GM12878 (cell line): ENCODE measurements at regions not wholly inside any gene's neighbourhood (a gene's known extent, or its start where the extent isn't known, plus 50 kb on each side); places are given as distances from the start of the nearest gene placed in this dataset.

ENCODE experiments used
- ATAC-seq: fragments of 200-7000 bp; cut with Tn5 transposase; 3 replicates; pipeline ENCODE4 v1.9.1; 2020; ENCODE audit warnings: mild to moderate bottlenecking, moderate library complexity
- BruUV-seq: library from RNA; stranded (reverse); fragments of 400-500 nt; replicated peaks from 2 replicates; lab custom pipeline; 2021; lab: Mats Ljungman, UMichigan
- CTCF ChIA-PET: fragments of 300-600 bp; sonication (Branson Sonifier 250); formaldehyde crosslinking; extraction: SDS; loops from one replicate; lab custom pipeline; 2021; ENCODE audit warnings: inconsistent platforms; lab: Yijun Ruan, JAX
- POLR2A ChIA-PET: fragments of 350-600 bp; formaldehyde crosslinking; extraction: SDS; loops from one replicate; lab custom pipeline; 2021; ENCODE audit warnings: inconsistent platforms; lab: Charles Lee
- RAD21 ChIA-PET: fragments of 300-600 bp; sonication (Branson Sonifier 250); formaldehyde crosslinking; loops from one replicate; lab custom pipeline; 2023; ENCODE audit warnings: antibody characterized with exemption; ENCODE audit not compliant: unreplicated experiment; lab: Charles Lee
- SMC1A ChIA-PET: fragments of 300-600 bp; sonication (Branson Sonifier 250); formaldehyde crosslinking; loops from one replicate; lab custom pipeline; 2023; ENCODE audit not compliant: unreplicated experiment, uncharacterized antibody; lab: Charles Lee
- DNase-seq: peaks from one replicate; pipeline ENCODE4 v3.0.0-alpha.2; 2011; ENCODE audit warnings: low read depth, low spot score
- FAIRE-seq: peaks from 3 replicates; lab custom pipeline; 2011; peaks lifted over from hg19 to GRCh38; lab: Jason Lieb, UNC
- H2AFZ ChIP-seq: 2 replicates; pipeline ENCODE4 v1.6.0; 2011; ENCODE audit warnings: low read depth, low read length, control low read depth; ENCODE audit not compliant: control insufficient read depth
- H3K27ac ChIP-seq: 2 replicates; pipeline ENCODE4 v1.5.1; 2011; ENCODE audit warnings: control low read depth; ENCODE audit not compliant: control insufficient read depth, insufficient read depth
- H3K27me3 ChIP-seq, 2 experiments: replicated peaks in 1 of 2; 2 replicates each; pipeline versions ENCODE4 v1.6.0 to v1.6.1; 2011; ENCODE audit warnings: low read length in 1 of 2; ENCODE audit not compliant: control insufficient read depth in 2 of 2, insufficient read depth in 2 of 2
- H3K36me3 ChIP-seq, 2 experiments: 2 replicates each; pipeline ENCODE4 v1.5.1; 2011; ENCODE audit warnings: low read length in 1 of 2; ENCODE audit not compliant: control insufficient read depth in 2 of 2, insufficient read depth in 2 of 2
- H3K4me1 ChIP-seq: 2 replicates; pipeline ENCODE4 v1.6.1; 2011; ENCODE audit warnings: mild to moderate bottlenecking, low read length, moderate library complexity, mixed read lengths; ENCODE audit not compliant: control insufficient read depth, insufficient read depth
- H3K4me2 ChIP-seq: 2 replicates; pipeline ENCODE4 v1.6.0; 2011; ENCODE audit warnings: control low read depth; ENCODE audit not compliant: control insufficient read depth, insufficient read depth
- H3K4me3 ChIP-seq: fragments of 200-600 bp; sonication (generic); 2 replicates; pipeline ENCODE4 v1.5.1; 2016
- H3K79me2 ChIP-seq: 2 replicates; pipeline ENCODE4 v1.6.0; 2011; ENCODE audit warnings: low read length; ENCODE audit not compliant: control insufficient read depth, insufficient read depth
- H3K9ac ChIP-seq: 2 replicates; pipeline ENCODE4 v1.8.0; 2011; ENCODE audit warnings: low read length, control low read depth, mixed read lengths; ENCODE audit not compliant: control insufficient read depth, insufficient read depth
- H3K9me3 ChIP-seq: replicated peaks from 3 replicates; pipeline ENCODE4 v1.5.1; 2011; ENCODE audit warnings: mild to moderate bottlenecking, low read length; ENCODE audit not compliant: control insufficient read depth, insufficient read depth
- H4K20me1 ChIP-seq: 2 replicates; pipeline ENCODE4 v1.6.0; 2011; ENCODE audit not compliant: control insufficient read depth, insufficient read depth
- ASH2L ChIP-seq: fragments of 300-600, 200-600 bp; sonication (generic); IDR thresholded peaks from 2 replicates; pipeline ENCODE4 v1.6.1; 2017; ENCODE audit warnings: low read depth, mild to moderate bottlenecking, borderline replicate concordance
- CHD4 ChIP-seq: fragments of 200-600 bp; sonication (generic); IDR thresholded peaks from 2 replicates; pipeline ENCODE4 v1.6.1; 2016; ENCODE audit warnings: mild to moderate bottlenecking
- CREB1 ChIP-seq: IDR thresholded peaks from 2 replicates; pipeline ENCODE4 v1.6.1; 2012; ENCODE audit warnings: low read depth, mild to moderate bottlenecking, inconsistent platforms
- FOS ChIP-seq: IDR thresholded peaks from 3 replicates; pipeline ENCODE4 v1.6.1; 2011; ENCODE audit warnings: borderline replicate concordance; ENCODE audit not compliant: insufficient read length; ENCODE audit errors: extremely low read depth
- JUNB ChIP-seq: IDR thresholded peaks from 2 replicates; pipeline ENCODE4 v1.6.1; 2016; ENCODE audit warnings: antibody characterized with exemption, mild to moderate bottlenecking
- KDM1A ChIP-seq: fragments of 200-600 bp; sonication (generic); IDR thresholded peaks from 2 replicates; pipeline ENCODE4 v1.6.1; 2016; ENCODE audit warnings: borderline replicate concordance
- MYB ChIP-seq: fragments of 150-350 bp; IDR thresholded peaks from 2 replicates; pipeline ENCODE4 v1.6.1; 2014; ENCODE audit warnings: mild to moderate bottlenecking, low read depth, low read length, borderline replicate concordance
- SMARCA5 ChIP-seq: fragments of 450-650 bp; IDR thresholded peaks from 2 replicates; pipeline ENCODE4 v1.6.1; 2017; ENCODE audit warnings: mild to moderate bottlenecking
- SREBF2 ChIP-seq: IDR thresholded peaks from 2 replicates; pipeline ENCODE4 v1.6.1; 2012; ENCODE audit warnings: mild to moderate bottlenecking, low read length
- TCF3 ChIP-seq: IDR thresholded peaks from 2 replicates; pipeline ENCODE4 v1.6.1; 2012; ENCODE audit warnings: low read depth, mild to moderate bottlenecking, low read length, borderline replicate concordance; ENCODE audit not compliant: insufficient read depth
- ZNF622 ChIP-seq: fragments of 450-650 bp; IDR thresholded peaks from 2 replicates; pipeline ENCODE4 v1.6.1; 2017; ENCODE audit warnings: mild to moderate bottlenecking, inconsistent platforms
- in situ Hi-C: fragments of 300-500 bp; cut with MboI; formaldehyde crosslinking; loops from 9 replicates; pipeline ENCODE4 v1.14.3; 2018; ENCODE audit warnings: mixed read lengths
- intact Hi-C: fragments of 100-400 bp; cut with micrococcal nuclease; formaldehyde crosslinking; loops from one replicate; pipeline ENCODE4 v1.14.2; 2022; ENCODE audit not compliant: unreplicated experiment
- TF ChIP-seq, protein P1 (sequence below), 3 experiments: IDR thresholded peaks in 2 of 3; conservative IDR thresholded peaks in 1 of 3; 2 replicates each; pipeline ENCODE4 v1.5.1; 2011; ENCODE audit warnings: low read depth in 3 of 3, low read length in 3 of 3, mild to moderate bottlenecking in 3 of 3, control low read depth in 2 of 3, moderate library complexity in 2 of 3, inconsistent platforms in 1 of 3, mixed read lengths in 1 of 3; ENCODE audit not compliant: control insufficient read depth in 2 of 3, insufficient read depth in 1 of 3; ENCODE audit errors: extremely low read depth in 1 of 3

DNA sequence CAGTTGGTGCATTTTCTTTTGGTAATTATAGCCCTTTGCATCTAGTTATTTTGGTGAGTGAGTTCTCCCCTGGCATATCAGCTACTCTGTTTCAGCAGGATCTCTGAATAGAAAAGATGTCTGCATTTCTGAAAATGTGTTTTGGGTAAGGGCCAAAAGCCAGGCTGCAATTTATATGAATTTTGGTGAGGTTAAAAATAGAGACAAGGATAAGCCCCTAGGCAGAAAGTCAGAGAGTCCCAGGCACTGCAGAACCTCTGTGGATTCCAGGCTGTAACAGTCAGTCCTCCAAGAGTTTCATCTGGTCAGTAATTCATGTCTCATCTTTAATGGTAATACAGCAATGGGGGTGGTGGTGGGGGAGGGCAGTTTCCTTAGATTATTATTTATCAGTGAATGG, 53.0 kb downstream of the HDGFL1 start:
- POLR2A ChIA-PET: no interaction called here
- RAD21 ChIA-PET: no interaction called here
- Histone ChIP-seq H3K79me2 (no peaks in the 10 kb centered on the region), H3K4me3 (no peak overlapping the region), H2AFZ (no peak overlapping the region), H4K20me1 (no peaks in the 10 kb centered on the region), H3K27ac (no peak overlapping the region), H3K9ac (no peak overlapping the region), H3K4me2 (no peak overlapping the region), H3K9me3 (no peaks in the 10 kb centered on the region), H3K27me3 (no peaks in the 10 kb centered on the region), H3K4me1 (no peaks in the 10 kb centered on the region)
- no TSS peak for BruUV-seq
- intact Hi-C loops: no loop called here
- DNase-seq: no peak
- no peak for FAIRE-seq
- SMC1A ChIA-PET: no interaction called here
- CTCF ChIA-PET: no interaction called here
- in situ Hi-C loops: no loop called here
- no peak for ATAC-seq
- TF ChIP-seq SREBF2: no peak
- TF ChIP-seq MYB: no peak
- TF ChIP-seq ASH2L: no peak
- TF ChIP-seq TCF3: no peak
- no peak for TF ChIP-seq ZNF622
- no peak for TF ChIP-seq FOS
- TF ChIP-seq JUNB: no peak
- TF ChIP-seq, protein P1, sequence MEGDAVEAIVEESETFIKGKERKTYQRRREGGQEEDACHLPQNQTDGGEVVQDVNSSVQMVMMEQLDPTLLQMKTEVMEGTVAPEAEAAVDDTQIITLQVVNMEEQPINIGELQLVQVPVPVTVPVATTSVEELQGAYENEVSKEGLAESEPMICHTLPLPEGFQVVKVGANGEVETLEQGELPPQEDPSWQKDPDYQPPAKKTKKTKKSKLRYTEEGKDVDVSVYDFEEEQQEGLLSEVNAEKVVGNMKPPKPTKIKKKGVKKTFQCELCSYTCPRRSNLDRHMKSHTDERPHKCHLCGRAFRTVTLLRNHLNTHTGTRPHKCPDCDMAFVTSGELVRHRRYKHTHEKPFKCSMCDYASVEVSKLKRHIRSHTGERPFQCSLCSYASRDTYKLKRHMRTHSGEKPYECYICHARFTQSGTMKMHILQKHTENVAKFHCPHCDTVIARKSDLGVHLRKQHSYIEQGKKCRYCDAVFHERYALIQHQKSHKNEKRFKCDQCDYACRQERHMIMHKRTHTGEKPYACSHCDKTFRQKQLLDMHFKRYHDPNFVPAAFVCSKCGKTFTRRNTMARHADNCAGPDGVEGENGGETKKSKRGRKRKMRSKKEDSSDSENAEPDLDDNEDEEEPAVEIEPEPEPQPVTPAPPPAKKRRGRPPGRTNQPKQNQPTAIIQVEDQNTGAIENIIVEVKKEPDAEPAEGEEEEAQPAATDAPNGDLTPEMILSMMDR (IDR thresholded peaks at IDR 0.05 in 2 of 3, conservative IDR thresholded peaks at IDR 0.05 in 1 of 3; ENCODE audit: control insufficient read depth in 2 of 3, extremely low read depth in 1 of 3, insufficient read depth in 1 of 3, low read depth in 3 of 3, low read length in 3 of 3): no peak
- TF ChIP-seq SMARCA5: no peak
- no peak for TF ChIP-seq CHD4
- TF ChIP-seq CREB1: no peak
- TF ChIP-seq KDM1A: no peak
- TF ChIP-seq, all 136 proteins: peak for 0
- H3K36me3 ChIP-seq: no peaks in the 10 kb centered on the region
